SK-N-SH treated with all-trans-retinoic acid at 6 μM for 48 hours (cell line): ENCODE measurements at regions not wholly inside any gene's neighbourhood (a gene's known extent, or its start where the extent isn't known, plus 50 kb on each side); places are given as distances from the start of the nearest gene placed in this dataset.

Experiments
- CSDC2 ChIP-seq: fragments of 250-450 bp; sonication (Bioruptor Pico); IDR thresholded peaks from 2 replicates; pipeline ENCODE4 v1.5.0; 2020; ENCODE audit warnings: mild to moderate bottlenecking, moderate library complexity
- GLIS3 ChIP-seq: fragments of 250-450 bp; sonication (Bioruptor Pico); IDR thresholded peaks from 2 replicates; pipeline ENCODE4 v1.5.0; 2020; ENCODE audit warnings: mild to moderate bottlenecking, moderate library complexity
- ZFP3 ChIP-seq: fragments of 250-450 bp; sonication (Bioruptor Pico); IDR thresholded peaks from 2 replicates; pipeline ENCODE4 v1.5.0; 2020; ENCODE audit warnings: mild to moderate bottlenecking, moderate library complexity
- ZNF565 ChIP-seq: fragments of 450-650 bp; formaldehyde crosslinking; conservative IDR thresholded peaks from 2 replicates; pipeline ENCODE4 v1.5.0; 2020; ENCODE audit warnings: low read depth, mild to moderate bottlenecking, moderate library complexity
- ZNF8 ChIP-seq: fragments of 450-650 bp; formaldehyde crosslinking; IDR thresholded peaks from 2 replicates; pipeline ENCODE4 v1.5.0; 2020; ENCODE audit warnings: mild to moderate bottlenecking, moderate library complexity
- TF ChIP-seq, protein P1 (sequence below): fragments of 250-450 bp; sonication (Bioruptor Pico); IDR thresholded peaks from 2 replicates; pipeline ENCODE4 v1.5.1; 2020; ENCODE audit warnings: low read depth, mild to moderate bottlenecking, moderate library complexity
- TF ChIP-seq, protein P2 (sequence below): fragments of 250-450 bp; sonication (Bioruptor Pico); IDR thresholded peaks from 2 replicates; pipeline ENCODE4 v1.8.0; 2020; ENCODE audit warnings: mild to moderate bottlenecking, moderate library complexity, borderline replicate concordance
- TF ChIP-seq, protein P3 (sequence below): fragments of 250-450 bp; sonication (Bioruptor Pico); IDR thresholded peaks from 2 replicates; pipeline ENCODE4 v1.5.0; 2020; ENCODE audit warnings: mild to moderate bottlenecking, moderate library complexity

DNA sequence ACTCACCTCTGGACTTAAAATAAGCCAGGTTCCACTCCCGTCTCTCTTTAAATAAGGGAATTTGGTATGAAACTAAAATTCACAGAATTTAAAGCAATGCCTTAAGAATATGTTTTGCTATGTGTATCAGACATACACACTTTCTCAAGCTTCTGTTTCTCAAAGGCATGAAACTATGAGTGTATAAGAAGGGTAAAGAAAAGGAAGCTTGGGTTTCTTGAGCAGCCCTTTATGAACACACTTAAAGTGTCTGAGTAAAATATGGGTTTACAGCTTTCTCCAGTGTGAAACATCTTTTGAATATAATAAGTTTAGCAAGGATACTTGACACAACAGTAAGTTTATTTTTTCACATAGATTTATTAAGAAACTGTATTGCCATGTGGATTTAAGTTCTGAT, 370.5 kb downstream of the TMA16 start:
- no peak for TF ChIP-seq ZNF8 (CRISPR knock-in tag)
- TF ChIP-seq, protein P1, sequence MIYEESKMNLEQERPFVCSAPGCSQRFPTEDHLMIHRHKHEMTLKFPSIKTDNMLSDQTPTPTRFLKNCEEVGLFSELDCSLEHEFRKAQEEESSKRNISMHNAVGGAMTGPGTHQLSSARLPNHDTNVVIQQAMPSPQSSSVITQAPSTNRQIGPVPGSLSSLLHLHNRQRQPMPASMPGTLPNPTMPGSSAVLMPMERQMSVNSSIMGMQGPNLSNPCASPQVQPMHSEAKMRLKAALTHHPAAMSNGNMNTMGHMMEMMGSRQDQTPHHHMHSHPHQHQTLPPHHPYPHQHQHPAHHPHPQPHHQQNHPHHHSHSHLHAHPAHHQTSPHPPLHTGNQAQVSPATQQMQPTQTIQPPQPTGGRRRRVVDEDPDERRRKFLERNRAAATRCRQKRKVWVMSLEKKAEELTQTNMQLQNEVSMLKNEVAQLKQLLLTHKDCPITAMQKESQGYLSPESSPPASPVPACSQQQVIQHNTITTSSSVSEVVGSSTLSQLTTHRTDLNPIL: no peak
- TF ChIP-seq CSDC2 (CRISPR knock-in tag): no peak
- TF ChIP-seq, protein P2, sequence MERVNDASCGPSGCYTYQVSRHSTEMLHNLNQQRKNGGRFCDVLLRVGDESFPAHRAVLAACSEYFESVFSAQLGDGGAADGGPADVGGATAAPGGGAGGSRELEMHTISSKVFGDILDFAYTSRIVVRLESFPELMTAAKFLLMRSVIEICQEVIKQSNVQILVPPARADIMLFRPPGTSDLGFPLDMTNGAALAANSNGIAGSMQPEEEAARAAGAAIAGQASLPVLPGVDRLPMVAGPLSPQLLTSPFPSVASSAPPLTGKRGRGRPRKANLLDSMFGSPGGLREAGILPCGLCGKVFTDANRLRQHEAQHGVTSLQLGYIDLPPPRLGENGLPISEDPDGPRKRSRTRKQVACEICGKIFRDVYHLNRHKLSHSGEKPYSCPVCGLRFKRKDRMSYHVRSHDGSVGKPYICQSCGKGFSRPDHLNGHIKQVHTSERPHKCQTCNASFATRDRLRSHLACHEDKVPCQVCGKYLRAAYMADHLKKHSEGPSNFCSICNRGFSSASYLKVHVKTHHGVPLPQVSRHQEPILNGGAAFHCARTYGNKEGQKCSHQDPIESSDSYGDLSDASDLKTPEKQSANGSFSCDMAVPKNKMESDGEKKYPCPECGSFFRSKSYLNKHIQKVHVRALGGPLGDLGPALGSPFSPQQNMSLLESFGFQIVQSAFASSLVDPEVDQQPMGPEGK: no peak
- TF ChIP-seq ZFP3: no peak
- TF ChIP-seq ZNF565 (CRISPR knock-in tag): no peak
- no peak for TF ChIP-seq GLIS3 (CRISPR knock-in tag)
- TF ChIP-seq, protein P3, sequence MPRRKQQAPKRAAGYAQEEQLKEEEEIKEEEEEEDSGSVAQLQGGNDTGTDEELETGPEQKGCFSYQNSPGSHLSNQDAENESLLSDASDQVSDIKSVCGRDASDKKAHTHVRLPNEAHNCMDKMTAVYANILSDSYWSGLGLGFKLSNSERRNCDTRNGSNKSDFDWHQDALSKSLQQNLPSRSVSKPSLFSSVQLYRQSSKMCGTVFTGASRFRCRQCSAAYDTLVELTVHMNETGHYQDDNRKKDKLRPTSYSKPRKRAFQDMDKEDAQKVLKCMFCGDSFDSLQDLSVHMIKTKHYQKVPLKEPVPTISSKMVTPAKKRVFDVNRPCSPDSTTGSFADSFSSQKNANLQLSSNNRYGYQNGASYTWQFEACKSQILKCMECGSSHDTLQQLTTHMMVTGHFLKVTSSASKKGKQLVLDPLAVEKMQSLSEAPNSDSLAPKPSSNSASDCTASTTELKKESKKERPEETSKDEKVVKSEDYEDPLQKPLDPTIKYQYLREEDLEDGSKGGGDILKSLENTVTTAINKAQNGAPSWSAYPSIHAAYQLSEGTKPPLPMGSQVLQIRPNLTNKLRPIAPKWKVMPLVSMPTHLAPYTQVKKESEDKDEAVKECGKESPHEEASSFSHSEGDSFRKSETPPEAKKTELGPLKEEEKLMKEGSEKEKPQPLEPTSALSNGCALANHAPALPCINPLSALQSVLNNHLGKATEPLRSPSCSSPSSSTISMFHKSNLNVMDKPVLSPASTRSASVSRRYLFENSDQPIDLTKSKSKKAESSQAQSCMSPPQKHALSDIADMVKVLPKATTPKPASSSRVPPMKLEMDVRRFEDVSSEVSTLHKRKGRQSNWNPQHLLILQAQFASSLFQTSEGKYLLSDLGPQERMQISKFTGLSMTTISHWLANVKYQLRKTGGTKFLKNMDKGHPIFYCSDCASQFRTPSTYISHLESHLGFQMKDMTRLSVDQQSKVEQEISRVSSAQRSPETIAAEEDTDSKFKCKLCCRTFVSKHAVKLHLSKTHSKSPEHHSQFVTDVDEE (CRISPR knock-in tag): no peak
